ENCODE measurements at regions not wholly inside any gene's neighbourhood (a gene's known extent, or its start where the extent isn't known, plus 50 kb on each side); places are given as distances from the start of the nearest gene placed in this dataset.

DNA sequence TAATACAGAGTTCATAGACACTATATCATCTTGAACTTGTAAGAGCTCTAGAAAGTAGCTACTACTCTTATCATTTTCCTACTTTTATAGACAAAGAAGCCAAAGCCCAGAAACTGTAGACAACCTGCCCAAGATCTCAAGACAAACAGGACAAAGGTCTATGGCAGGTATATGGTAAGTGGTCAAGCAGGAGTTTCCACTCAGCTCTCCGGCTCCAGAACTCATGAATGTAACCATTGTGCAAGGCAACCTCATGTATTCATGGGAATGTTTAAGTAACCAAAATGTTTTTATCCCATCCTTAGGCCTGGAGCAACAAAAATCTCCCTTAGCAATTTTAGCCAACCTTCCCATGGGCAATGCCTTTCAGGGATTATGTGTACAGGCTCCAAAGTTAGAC lies 163.4 kb upstream of the PUM3 start:
- H3K79me1 ChIP-seq (ENCODE audit: insufficient read depth, low read depth, low read length, poor library complexity, severe bottlenecking), result no peaks in the 10 kb centered on the region
- no peak overlapping the region for H4K8ac ChIP-seq (replicated peaks; ENCODE audit: insufficient read length, low read depth, low read length)
- no peaks in the 10 kb centered on the region; a peak in 1 of 7 replicates for H3K36me3 Mint-ChIP-seq (ENCODE audit: insufficient read depth in 1 of 3, low read depth in 3 of 3)
- H3K27ac ChIP-seq (ENCODE audit: insufficient read length, low read depth, low read length), result no peak overlapping the region
- H3K27me3 ChIP-seq (ENCODE audit: insufficient read depth, low read length), result no peaks in the 10 kb centered on the region
- no peak overlapping the region for H3K23ac ChIP-seq (ENCODE audit: insufficient read length, low read depth, low read length)
- H4K5ac ChIP-seq (ENCODE audit: insufficient read length, low read depth, low read length), result no peak overlapping the region
- H3K23me2 ChIP-seq (ENCODE audit: insufficient read length, low read depth, low read length, poor library complexity, severe bottlenecking), result no peaks in the 10 kb centered on the region
- no peak overlapping the region for H2AK5ac ChIP-seq (ENCODE audit: insufficient read length, low read length)
- H3K4me1 ChIP-seq (ENCODE audit: insufficient read depth, low read length), result no peaks in the 10 kb centered on the region
- no peak overlapping the region for H2BK15ac ChIP-seq (ENCODE audit: low read depth, low read length)
- H2BK120ac ChIP-seq (ENCODE audit: low read depth, low read length, poor library complexity, severe bottlenecking), result no peak overlapping the region
- no peak overlapping the region for H2BK12ac ChIP-seq (ENCODE audit: insufficient read length, low read depth, low read length)
- no peak overlapping the region for H2BK20ac ChIP-seq (ENCODE audit: low read depth, low read length, poor library complexity, severe bottlenecking)
- no CpG with 5 or more reads among the region's 1 CpG for WGBS (ENCODE audit: extremely low coverage, insufficient read length, low lambda C conversion rate)
- DNase-seq, result no peak
- no peak overlapping the region for H4K91ac ChIP-seq (ENCODE audit: insufficient read length, low read depth, low read length)
- no peaks in the 10 kb centered on the region for H3K9me3 ChIP-seq (ENCODE audit: control insufficient read depth, low read depth, low read length)
- no peaks in the 10 kb centered on the region for H4K20me1 ChIP-seq (ENCODE audit: control insufficient read depth, insufficient read depth, insufficient read length)
- no peak overlapping the region for H3K4me2 ChIP-seq (ENCODE audit: insufficient read depth, insufficient read length, low read length)
- H3K27me3 Mint-ChIP-seq (ENCODE audit: low read depth), result peaks cover 3% of the 10 kb centered on the region; the same call in 1 of the 2 replicates
- H2BK5ac ChIP-seq (ENCODE audit: insufficient read length, low read length), result no peak overlapping the region
- no peak overlapping the region for H3K18ac ChIP-seq (ENCODE audit: insufficient read length, low read depth, low read length)
- no peak overlapping the region for H3K4me3 Mint-ChIP-seq
- H3K14ac ChIP-seq (ENCODE audit: insufficient read depth, low read length), result no peak overlapping the region
- no peak overlapping the region for H2AFZ ChIP-seq (ENCODE audit: low read length)
- H3K9me3 Mint-ChIP-seq, result 0 out of 5 replicates have a peak, but pooled peaks cover 0 to 2% of the 10 kb centered on the region in 2 experiments
- H3K27ac Mint-ChIP-seq, result no peak overlapping the region
- TF ChIP-seq, protein P1, sequence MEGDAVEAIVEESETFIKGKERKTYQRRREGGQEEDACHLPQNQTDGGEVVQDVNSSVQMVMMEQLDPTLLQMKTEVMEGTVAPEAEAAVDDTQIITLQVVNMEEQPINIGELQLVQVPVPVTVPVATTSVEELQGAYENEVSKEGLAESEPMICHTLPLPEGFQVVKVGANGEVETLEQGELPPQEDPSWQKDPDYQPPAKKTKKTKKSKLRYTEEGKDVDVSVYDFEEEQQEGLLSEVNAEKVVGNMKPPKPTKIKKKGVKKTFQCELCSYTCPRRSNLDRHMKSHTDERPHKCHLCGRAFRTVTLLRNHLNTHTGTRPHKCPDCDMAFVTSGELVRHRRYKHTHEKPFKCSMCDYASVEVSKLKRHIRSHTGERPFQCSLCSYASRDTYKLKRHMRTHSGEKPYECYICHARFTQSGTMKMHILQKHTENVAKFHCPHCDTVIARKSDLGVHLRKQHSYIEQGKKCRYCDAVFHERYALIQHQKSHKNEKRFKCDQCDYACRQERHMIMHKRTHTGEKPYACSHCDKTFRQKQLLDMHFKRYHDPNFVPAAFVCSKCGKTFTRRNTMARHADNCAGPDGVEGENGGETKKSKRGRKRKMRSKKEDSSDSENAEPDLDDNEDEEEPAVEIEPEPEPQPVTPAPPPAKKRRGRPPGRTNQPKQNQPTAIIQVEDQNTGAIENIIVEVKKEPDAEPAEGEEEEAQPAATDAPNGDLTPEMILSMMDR (conservative IDR thresholded peaks at IDR 0.05), result no peak
- peaks cover 0 to 5% of the 10 kb centered on the region in 2 experiments; a peak in 1 of 4 replicates for H3K4me1 Mint-ChIP-seq
- no peak overlapping the region for H3T11ph ChIP-seq (ENCODE audit: low read length)
- H3K79me2 ChIP-seq (ENCODE audit: insufficient read depth, low read length), result no peaks in the 10 kb centered on the region
- H3K56ac ChIP-seq (ENCODE audit: insufficient read length, low read depth, low read length), result no peak overlapping the region
- no peak overlapping the region for H3K4ac ChIP-seq (ENCODE audit: low read depth, low read length)
- H3K9ac ChIP-seq (ENCODE audit: extremely low read depth, insufficient read length, low read length), result no peak overlapping the region
